ENCODE measurements at regions not wholly inside any gene's neighbourhood (a gene's known extent, or its start where the extent isn't known, plus 50 kb on each side); places are given as distances from the start of the nearest gene placed in this dataset.
"Not testable (repeated sequence)": the region's sequence is repeated elsewhere in the genome, so short reads cannot be mapped to it uniquely, and the experiment has no call there.

DNA sequence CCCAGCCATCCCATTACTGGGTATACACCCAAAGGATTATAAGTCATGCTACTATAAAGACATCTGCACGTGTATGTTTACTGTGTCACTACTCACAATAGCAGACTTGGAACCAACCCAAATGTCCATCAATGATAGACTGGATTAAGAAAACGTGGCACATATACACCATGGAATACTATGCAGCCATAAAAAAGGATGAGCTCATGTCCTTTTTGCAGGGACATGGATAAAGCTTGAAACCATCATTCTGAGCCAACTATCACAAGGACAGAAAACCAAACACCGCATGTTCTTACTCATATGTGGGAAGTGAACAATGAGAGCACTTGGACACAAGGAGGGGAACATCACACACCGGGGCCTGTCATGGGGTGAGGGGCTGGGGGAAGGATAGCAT is 248.0 kb downstream of the NDUFS4 start:
- TF ChIP-seq, protein P1, sequence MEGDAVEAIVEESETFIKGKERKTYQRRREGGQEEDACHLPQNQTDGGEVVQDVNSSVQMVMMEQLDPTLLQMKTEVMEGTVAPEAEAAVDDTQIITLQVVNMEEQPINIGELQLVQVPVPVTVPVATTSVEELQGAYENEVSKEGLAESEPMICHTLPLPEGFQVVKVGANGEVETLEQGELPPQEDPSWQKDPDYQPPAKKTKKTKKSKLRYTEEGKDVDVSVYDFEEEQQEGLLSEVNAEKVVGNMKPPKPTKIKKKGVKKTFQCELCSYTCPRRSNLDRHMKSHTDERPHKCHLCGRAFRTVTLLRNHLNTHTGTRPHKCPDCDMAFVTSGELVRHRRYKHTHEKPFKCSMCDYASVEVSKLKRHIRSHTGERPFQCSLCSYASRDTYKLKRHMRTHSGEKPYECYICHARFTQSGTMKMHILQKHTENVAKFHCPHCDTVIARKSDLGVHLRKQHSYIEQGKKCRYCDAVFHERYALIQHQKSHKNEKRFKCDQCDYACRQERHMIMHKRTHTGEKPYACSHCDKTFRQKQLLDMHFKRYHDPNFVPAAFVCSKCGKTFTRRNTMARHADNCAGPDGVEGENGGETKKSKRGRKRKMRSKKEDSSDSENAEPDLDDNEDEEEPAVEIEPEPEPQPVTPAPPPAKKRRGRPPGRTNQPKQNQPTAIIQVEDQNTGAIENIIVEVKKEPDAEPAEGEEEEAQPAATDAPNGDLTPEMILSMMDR (conservative IDR thresholded peaks at IDR 0.05 in 1 of 2, IDR thresholded peaks at IDR 0.05 in 1 of 2; ENCODE audit: extremely low read depth in 1 of 2, insufficient read depth in 1 of 2, low read depth in 1 of 2, low read length in 2 of 2), result not testable (repeated sequence)
- not testable (repeated sequence) for TF ChIP-seq EZH2 (IDR thresholded peaks at IDR 0.05; ENCODE audit: borderline replicate concordance, low read length)
